Thoracic aorta (tissue), 2 donors: ENCODE measurements at regions not wholly inside any gene's neighbourhood (a gene's known extent, or its start where the extent isn't known, plus 50 kb on each side); places are given as distances from the start of the nearest gene placed in this dataset.

Experiments
- ATAC-seq: fragments of 150-250 bp; one replicate; pipeline ENCODE4 v1.8.0; 2017; ENCODE audit warnings: low read depth; ENCODE audit not compliant: insufficient number of reproducible peaks, low FRiP score
- DNase-seq: peaks from one replicate; pipeline ENCODE4 v3.0.0-alpha.2; 2020; ENCODE audit warnings: low spot score
- H3K27ac ChIP-seq, 2 donors: fragments of 200-600 bp; sonication (generic); 1 replicate in 1 of 2; 2 replicates in 1 of 2; pipeline ENCODE4 v1.5.1; 2016; ENCODE audit warnings: mild to moderate bottlenecking in 2 of 2, moderate library complexity in 2 of 2
- H3K27me3 ChIP-seq: fragments of 200-600 bp; sonication (generic); replicated peaks from 2 replicates; pipeline ENCODE4 v1.6.0; 2016; ENCODE audit warnings: mild to moderate bottlenecking; ENCODE audit not compliant: insufficient read depth
- H3K36me3 ChIP-seq: fragments of 200-600 bp; sonication (generic); one replicate; pipeline ENCODE4 v1.5.1; 2016
- H3K4me1 ChIP-seq, 2 donors: fragments of 200-600 bp; sonication (generic); 1 replicate in 1 of 2; 2 replicates in 1 of 2; pipeline versions ENCODE4 v1.5.1 to v1.6.0; 2016; ENCODE audit warnings: low read depth in 2 of 2, mild to moderate bottlenecking in 1 of 2; ENCODE audit not compliant: control insufficient read depth in 1 of 2
- H3K4me3 ChIP-seq: fragments of 200-600 bp; sonication (generic); 2 replicates; pipeline ENCODE4 v1.5.1; 2016; ENCODE audit warnings: mild to moderate bottlenecking
- H3K9me3 ChIP-seq: fragments of 200-600 bp; sonication (generic); 2 replicates; pipeline ENCODE4 v1.5.1; 2016
- CTCF ChIP-seq: fragments of 200-600 bp; sonication (generic); IDR thresholded peaks from one replicate; pipeline ENCODE4 v1.5.1; 2019; ENCODE audit warnings: antibody characterized with exemption

GRCh38 chr16:77599793-77600415, 122.4 kb upstream of the NUDT7 start:
- DNase-seq: no peak
- Histone ChIP-seq H3K27ac (no peak overlapping the region), H3K36me3 (no peaks in the 10 kb centered on the region), H3K9me3 (peaks cover 4% of the 10 kb centered on the region), H3K4me3 (no peak overlapping the region), H3K4me1 (no peaks in the 10 kb centered on the region), H3K27me3 (no peaks in the 10 kb centered on the region)
- peak; percentile 50 for TF ChIP-seq CTCF
- no peak for ATAC-seq

- Histone ChIP-seq H3K9me3 (peaks cover 4% of the 10 kb centered on the region), H3K4me3 (no peak overlapping the region), H3K36me3 (no peaks in the 10 kb centered on the region), H3K4me1 (no peaks in the 10 kb centered on the region), H3K27ac (no peak overlapping the region), H3K27me3 (no peaks in the 10 kb centered on the region)
- no peak for ATAC-seq
- TF ChIP-seq CTCF: no peak
- DNase-seq: no peak
These were observed 121.8 kb upstream of the NUDT7 start for GRCh38 chr16:77600555-77600954.

GRCh38 chr16:77603656-77604055, 118.7 kb upstream of the NUDT7 start:
- ATAC-seq (no peak), DNase-seq (no peak)
- no peak overlapping the region for H3K27ac ChIP-seq
- no peaks in the 10 kb centered on the region for H3K27me3 ChIP-seq
- TF ChIP-seq CTCF: no peak
- no peaks in the 10 kb centered on the region for H3K36me3 ChIP-seq
- H3K4me3 ChIP-seq: no peak overlapping the region
- peaks cover 4% of the 10 kb centered on the region for H3K9me3 ChIP-seq
- no peaks in the 10 kb centered on the region for H3K4me1 ChIP-seq

- Histone ChIP-seq H3K27me3 (no peaks in the 10 kb centered on the region), H3K36me3 (no peaks in the 10 kb centered on the region), H3K27ac (no peak overlapping the region), H3K4me3 (no peak overlapping the region), H3K4me1 (peaks cover 2 to 10% of the 10 kb centered on the region in 2 donors), H3K9me3 (no peaks in the 10 kb centered on the region)
- no peak for TF ChIP-seq CTCF
- ATAC-seq (no peak), DNase-seq (no peak)
These were observed 111.8 kb upstream of the NUDT7 start for GRCh38 chr16:77610496-77610895.

- H3K27me3 ChIP-seq: no peaks in the 10 kb centered on the region
- no peaks in the 10 kb centered on the region for H3K9me3 ChIP-seq
- H3K4me1 ChIP-seq: peaks cover 2 to 10% of the 10 kb centered on the region in 2 donors
- TF ChIP-seq CTCF: no peak
- no peak overlapping the region for H3K27ac ChIP-seq
- no peak for ATAC-seq
- H3K36me3 ChIP-seq: no peaks in the 10 kb centered on the region
- H3K4me3 ChIP-seq: no peak overlapping the region
- DNase-seq: no peak
These were observed 110.9 kb upstream of the NUDT7 start for GRCh38 chr16:77611386-77611785.
